K562 (cell line): ENCODE measurements at regions not wholly inside any gene's neighbourhood (a gene's known extent, or its start where the extent isn't known, plus 50 kb on each side); places are given as distances from the start of the nearest gene placed in this dataset.

ENCODE experiments used
- ATAC-seq: fragments of 200-7000 bp; cut with Tn5 transposase; 3 replicates; pipeline ENCODE4 v1.9.1; 2020; ENCODE audit warnings: moderate library complexity
- BruUV-seq: library from RNA; stranded (reverse); fragments of 400-500 nt; replicated peaks from 2 replicates; lab custom pipeline; 2021; lab: Mats Ljungman, UMichigan
- CTCF ChIA-PET: fragments of 300-600 bp; formaldehyde crosslinking; extraction: SDS; loops from one replicate; lab custom pipeline; 2021; ENCODE audit warnings: low intra/inter-chr PET ratio; lab: Yijun Ruan, JAX
- POLR2A ChIA-PET: fragments of 300-600, 350-650 bp; sonication (Branson Sonifier 250); formaldehyde crosslinking; extraction: SDS; loops from one replicate; lab custom pipeline; 2021; ENCODE audit warnings: antibody characterized with exemption, inconsistent platforms; lab: Yijun Ruan, JAX
- DNase-seq, 4 experiments: peaks; one replicate each; pipeline versions ENCODE4 v3.0.0 to v3.0.0-alpha.2; 2011 to 2018; ENCODE audit warnings: low spot score in 3 of 4, mixed read lengths in 3 of 4; ENCODE audit errors: extremely low read depth in 1 of 4
- FAIRE-seq: peaks from 2 replicates; lab custom pipeline; 2011; peaks lifted over from hg19 to GRCh38; lab: Jason Lieb, UNC
- H2AFZ ChIP-seq: 2 replicates; pipeline ENCODE4 v1.6.0; 2011; ENCODE audit warnings: low read depth, low read length, control low read depth, inconsistent platforms
- H3K27ac ChIP-seq: fragments of 200-600 bp; 3 replicates; pipeline ENCODE4 v1.8.0; 2011; ENCODE audit warnings: low read depth, mild to moderate bottlenecking, control low read depth, inconsistent platforms, low read length, moderate library complexity, mixed read lengths; ENCODE audit errors: extremely low read depth
- H3K27me3 ChIP-seq, 2 experiments: fragments of 300-600 bp in 1 of 2; 2 replicates in 1 of 2; 3 replicates in 1 of 2; pipeline versions ENCODE4 v1.6.0 to v1.8.0; 2011; ENCODE audit warnings: inconsistent platforms in 2 of 2, low read length in 2 of 2, mild to moderate bottlenecking in 1 of 2, mixed read lengths in 1 of 2, moderate library complexity in 1 of 2; ENCODE audit not compliant: control insufficient read depth in 2 of 2, insufficient read depth in 2 of 2
- H3K36me3 ChIP-seq: fragments of 300-600 bp; 3 replicates; pipeline ENCODE4 v1.8.0; 2011; ENCODE audit warnings: mild to moderate bottlenecking, low read length, inconsistent platforms; ENCODE audit not compliant: control insufficient read depth, insufficient read depth
- H3K4me1 ChIP-seq, 2 experiments: fragments of 200-600 bp in 1 of 2; replicated peaks in 1 of 2; 2 replicates in 1 of 2; 3 replicates in 1 of 2; pipeline versions ENCODE4 v1.5.1 to v1.8.0; 2011; ENCODE audit warnings: inconsistent platforms in 2 of 2, low read length in 2 of 2, mild to moderate bottlenecking in 1 of 2, mixed read lengths in 1 of 2, moderate library complexity in 1 of 2; ENCODE audit not compliant: control insufficient read depth in 2 of 2, insufficient read depth in 2 of 2
- H3K4me2 ChIP-seq: 2 replicates; pipeline ENCODE4 v1.6.1; 2011; ENCODE audit warnings: low read length, control low read depth, inconsistent platforms, mixed read lengths; ENCODE audit not compliant: insufficient read depth
- H3K4me3 ChIP-seq: fragments of 200-600 bp; sonication (generic), shearing (Covaris generic); 2 replicates; pipeline ENCODE4 v1.5.1; 2016; ENCODE audit warnings: control low read depth, inconsistent platforms
- H3K79me2 ChIP-seq: fragments of 200-600 bp; 3 replicates; pipeline ENCODE4 v1.8.0; 2011; ENCODE audit warnings: low read length, inconsistent platforms; ENCODE audit not compliant: control insufficient read depth, insufficient read depth
- H3K9ac ChIP-seq, 2 experiments: 2 replicates each; pipeline versions ENCODE4 v1.6.0 to v1.6.1; 2011; ENCODE audit warnings: low read depth in 2 of 2, low read length in 2 of 2, control low read depth in 1 of 2, inconsistent platforms in 1 of 2, mild to moderate bottlenecking in 1 of 2, mixed read lengths in 1 of 2; ENCODE audit not compliant: insufficient read depth in 1 of 2
- H3K9me1 ChIP-seq: one replicate; pipeline ENCODE4 v1.6.0; 2011; ENCODE audit warnings: inconsistent platforms, mild to moderate bottlenecking, low read length, moderate library complexity; ENCODE audit not compliant: control insufficient read depth, insufficient read depth
- H3K9me3 ChIP-seq: replicated peaks from 2 replicates; pipeline ENCODE4 v1.5.1; 2011; ENCODE audit warnings: low read depth, low read length, inconsistent platforms; ENCODE audit not compliant: control insufficient read depth, insufficient read depth
- H4K20me1 ChIP-seq: replicated peaks from 2 replicates; pipeline ENCODE4 v1.6.1; 2011; ENCODE audit warnings: low read length, inconsistent platforms, mixed read lengths; ENCODE audit not compliant: control insufficient read depth, insufficient read depth
- C11orf30 ChIP-seq: fragments of 450-650 bp; IDR thresholded peaks from 2 replicates; pipeline ENCODE4 v1.6.1; 2016; ENCODE audit warnings: low read depth, mild to moderate bottlenecking
- NCOR1 ChIP-seq: fragments of 450-650 bp; IDR thresholded peaks from 2 replicates; pipeline ENCODE4 v1.6.1; 2016; ENCODE audit warnings: mild to moderate bottlenecking, moderate library complexity
- NEUROD1 ChIP-seq: fragments of 150-350 bp; IDR thresholded peaks from 2 replicates; pipeline ENCODE4 v1.6.1; 2014; ENCODE audit warnings: borderline replicate concordance, low read length, low read depth; ENCODE audit not compliant: partially characterized antibody
- RBM34 ChIP-seq: fragments of 200-400 bp; formaldehyde crosslinking; IDR thresholded peaks from 2 replicates; pipeline ENCODE4 v1.6.1; 2018; ENCODE audit warnings: low read length, borderline replicate concordance; ENCODE audit not compliant: insufficient read depth
- RCOR1 ChIP-seq, 2 experiments: IDR thresholded peaks; 2 replicates each; pipeline ENCODE4 v1.6.1; 2012; ENCODE audit warnings: low read depth in 2 of 2, low read length in 2 of 2, borderline replicate concordance in 1 of 2, improper control_type of control experiment in 1 of 2
- ZNF263 ChIP-seq: sonication (generic); formaldehyde crosslinking; IDR thresholded peaks from 2 replicates; pipeline ENCODE4 v1.8.0; 2022; ENCODE audit warnings: mild to moderate bottlenecking, missing genetic modification reagents, borderline replicate concordance
- WGBS: fragments of 100-300 bp; shearing (Covaris generic); methylation state at CpG from one replicate; pipeline ENCODE4 v1.1.6; 2016; ENCODE audit warnings: low coverage, mixed read lengths; ENCODE audit not compliant: insufficient coverage; ENCODE audit errors: missing lambda C conversion rate; 5-methylcytosine and 5-hydroxymethylcytosine counted together
- in situ Hi-C: fragments of 300-500 bp; cut with MboI; formaldehyde crosslinking; loops from 4 replicates; pipeline ENCODE4 v1.15.0; 2018; ENCODE audit warnings: inconsistent platforms, mixed read lengths
- intact Hi-C: fragments of 100-400 bp; cut with micrococcal nuclease; formaldehyde crosslinking; loops from 2 replicates; pipeline ENCODE4 v1.14.2; 2022
- TF ChIP-seq, protein P1 (sequence below), 2 experiments: fragments of 450-650 bp; IDR thresholded peaks; 2 replicates each; pipeline ENCODE4 v1.6.1; 2016
- TF ChIP-seq, protein P2 (sequence below): fragments of 450-650 bp; IDR thresholded peaks from 2 replicates; pipeline ENCODE4 v1.6.1; 2016; ENCODE audit warnings: mild to moderate bottlenecking, moderate library complexity

DNA sequence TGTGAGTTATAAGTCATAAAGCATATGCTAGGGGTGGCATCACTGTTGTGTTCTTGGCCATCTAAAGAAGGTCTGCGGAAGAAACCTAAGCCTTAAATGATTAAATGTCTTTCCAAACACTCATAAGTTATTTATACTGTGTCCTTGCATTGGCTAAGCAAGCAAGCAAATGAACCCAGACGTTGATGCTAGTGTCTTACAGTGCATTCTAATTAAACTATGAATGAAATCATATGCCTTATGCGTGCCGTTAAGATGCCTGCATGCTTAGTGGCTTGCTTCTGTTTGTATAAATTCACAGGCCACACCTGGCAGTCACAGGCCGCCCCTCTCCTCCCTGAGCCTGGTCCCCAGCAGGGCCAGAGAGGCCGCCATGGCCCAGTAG is 49.9 kb downstream of the RIN2 start:
- no peak overlapping the region for H3K4me2 ChIP-seq
- no TSS peak for BruUV-seq
- no peaks in the 10 kb centered on the region for H3K36me3 ChIP-seq
- 0% methylated on average over 4 of the region's 6 CpGs for WGBS
- TF ChIP-seq C11orf30 (no peak), RBM34 (no peak), NEUROD1 (no peak), ZNF263 (CRISPR knock-in tag) (no peak), NCOR1 (no peak), RCOR1 (IDR thresholded peaks at IDR 0.05; ENCODE audit: borderline replicate concordance in 1 of 2, low read depth in 2 of 2, low read length in 2 of 2) (no peak)
- TF ChIP-seq, protein P1, sequence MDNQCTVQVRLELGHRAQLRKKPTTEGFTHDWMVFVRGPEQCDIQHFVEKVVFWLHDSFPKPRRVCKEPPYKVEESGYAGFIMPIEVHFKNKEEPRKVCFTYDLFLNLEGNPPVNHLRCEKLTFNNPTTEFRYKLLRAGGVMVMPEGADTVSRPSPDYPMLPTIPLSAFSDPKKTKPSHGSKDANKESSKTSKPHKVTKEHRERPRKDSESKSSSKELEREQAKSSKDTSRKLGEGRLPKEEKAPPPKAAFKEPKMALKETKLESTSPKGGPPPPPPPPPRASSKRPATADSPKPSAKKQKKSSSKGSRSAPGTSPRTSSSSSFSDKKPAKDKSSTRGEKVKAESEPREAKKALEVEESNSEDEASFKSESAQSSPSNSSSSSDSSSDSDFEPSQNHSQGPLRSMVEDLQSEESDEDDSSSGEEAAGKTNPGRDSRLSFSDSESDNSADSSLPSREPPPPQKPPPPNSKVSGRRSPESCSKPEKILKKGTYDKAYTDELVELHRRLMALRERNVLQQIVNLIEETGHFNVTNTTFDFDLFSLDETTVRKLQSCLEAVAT (IDR thresholded peaks at IDR 0.05): no peak
- TF ChIP-seq, protein P2, sequence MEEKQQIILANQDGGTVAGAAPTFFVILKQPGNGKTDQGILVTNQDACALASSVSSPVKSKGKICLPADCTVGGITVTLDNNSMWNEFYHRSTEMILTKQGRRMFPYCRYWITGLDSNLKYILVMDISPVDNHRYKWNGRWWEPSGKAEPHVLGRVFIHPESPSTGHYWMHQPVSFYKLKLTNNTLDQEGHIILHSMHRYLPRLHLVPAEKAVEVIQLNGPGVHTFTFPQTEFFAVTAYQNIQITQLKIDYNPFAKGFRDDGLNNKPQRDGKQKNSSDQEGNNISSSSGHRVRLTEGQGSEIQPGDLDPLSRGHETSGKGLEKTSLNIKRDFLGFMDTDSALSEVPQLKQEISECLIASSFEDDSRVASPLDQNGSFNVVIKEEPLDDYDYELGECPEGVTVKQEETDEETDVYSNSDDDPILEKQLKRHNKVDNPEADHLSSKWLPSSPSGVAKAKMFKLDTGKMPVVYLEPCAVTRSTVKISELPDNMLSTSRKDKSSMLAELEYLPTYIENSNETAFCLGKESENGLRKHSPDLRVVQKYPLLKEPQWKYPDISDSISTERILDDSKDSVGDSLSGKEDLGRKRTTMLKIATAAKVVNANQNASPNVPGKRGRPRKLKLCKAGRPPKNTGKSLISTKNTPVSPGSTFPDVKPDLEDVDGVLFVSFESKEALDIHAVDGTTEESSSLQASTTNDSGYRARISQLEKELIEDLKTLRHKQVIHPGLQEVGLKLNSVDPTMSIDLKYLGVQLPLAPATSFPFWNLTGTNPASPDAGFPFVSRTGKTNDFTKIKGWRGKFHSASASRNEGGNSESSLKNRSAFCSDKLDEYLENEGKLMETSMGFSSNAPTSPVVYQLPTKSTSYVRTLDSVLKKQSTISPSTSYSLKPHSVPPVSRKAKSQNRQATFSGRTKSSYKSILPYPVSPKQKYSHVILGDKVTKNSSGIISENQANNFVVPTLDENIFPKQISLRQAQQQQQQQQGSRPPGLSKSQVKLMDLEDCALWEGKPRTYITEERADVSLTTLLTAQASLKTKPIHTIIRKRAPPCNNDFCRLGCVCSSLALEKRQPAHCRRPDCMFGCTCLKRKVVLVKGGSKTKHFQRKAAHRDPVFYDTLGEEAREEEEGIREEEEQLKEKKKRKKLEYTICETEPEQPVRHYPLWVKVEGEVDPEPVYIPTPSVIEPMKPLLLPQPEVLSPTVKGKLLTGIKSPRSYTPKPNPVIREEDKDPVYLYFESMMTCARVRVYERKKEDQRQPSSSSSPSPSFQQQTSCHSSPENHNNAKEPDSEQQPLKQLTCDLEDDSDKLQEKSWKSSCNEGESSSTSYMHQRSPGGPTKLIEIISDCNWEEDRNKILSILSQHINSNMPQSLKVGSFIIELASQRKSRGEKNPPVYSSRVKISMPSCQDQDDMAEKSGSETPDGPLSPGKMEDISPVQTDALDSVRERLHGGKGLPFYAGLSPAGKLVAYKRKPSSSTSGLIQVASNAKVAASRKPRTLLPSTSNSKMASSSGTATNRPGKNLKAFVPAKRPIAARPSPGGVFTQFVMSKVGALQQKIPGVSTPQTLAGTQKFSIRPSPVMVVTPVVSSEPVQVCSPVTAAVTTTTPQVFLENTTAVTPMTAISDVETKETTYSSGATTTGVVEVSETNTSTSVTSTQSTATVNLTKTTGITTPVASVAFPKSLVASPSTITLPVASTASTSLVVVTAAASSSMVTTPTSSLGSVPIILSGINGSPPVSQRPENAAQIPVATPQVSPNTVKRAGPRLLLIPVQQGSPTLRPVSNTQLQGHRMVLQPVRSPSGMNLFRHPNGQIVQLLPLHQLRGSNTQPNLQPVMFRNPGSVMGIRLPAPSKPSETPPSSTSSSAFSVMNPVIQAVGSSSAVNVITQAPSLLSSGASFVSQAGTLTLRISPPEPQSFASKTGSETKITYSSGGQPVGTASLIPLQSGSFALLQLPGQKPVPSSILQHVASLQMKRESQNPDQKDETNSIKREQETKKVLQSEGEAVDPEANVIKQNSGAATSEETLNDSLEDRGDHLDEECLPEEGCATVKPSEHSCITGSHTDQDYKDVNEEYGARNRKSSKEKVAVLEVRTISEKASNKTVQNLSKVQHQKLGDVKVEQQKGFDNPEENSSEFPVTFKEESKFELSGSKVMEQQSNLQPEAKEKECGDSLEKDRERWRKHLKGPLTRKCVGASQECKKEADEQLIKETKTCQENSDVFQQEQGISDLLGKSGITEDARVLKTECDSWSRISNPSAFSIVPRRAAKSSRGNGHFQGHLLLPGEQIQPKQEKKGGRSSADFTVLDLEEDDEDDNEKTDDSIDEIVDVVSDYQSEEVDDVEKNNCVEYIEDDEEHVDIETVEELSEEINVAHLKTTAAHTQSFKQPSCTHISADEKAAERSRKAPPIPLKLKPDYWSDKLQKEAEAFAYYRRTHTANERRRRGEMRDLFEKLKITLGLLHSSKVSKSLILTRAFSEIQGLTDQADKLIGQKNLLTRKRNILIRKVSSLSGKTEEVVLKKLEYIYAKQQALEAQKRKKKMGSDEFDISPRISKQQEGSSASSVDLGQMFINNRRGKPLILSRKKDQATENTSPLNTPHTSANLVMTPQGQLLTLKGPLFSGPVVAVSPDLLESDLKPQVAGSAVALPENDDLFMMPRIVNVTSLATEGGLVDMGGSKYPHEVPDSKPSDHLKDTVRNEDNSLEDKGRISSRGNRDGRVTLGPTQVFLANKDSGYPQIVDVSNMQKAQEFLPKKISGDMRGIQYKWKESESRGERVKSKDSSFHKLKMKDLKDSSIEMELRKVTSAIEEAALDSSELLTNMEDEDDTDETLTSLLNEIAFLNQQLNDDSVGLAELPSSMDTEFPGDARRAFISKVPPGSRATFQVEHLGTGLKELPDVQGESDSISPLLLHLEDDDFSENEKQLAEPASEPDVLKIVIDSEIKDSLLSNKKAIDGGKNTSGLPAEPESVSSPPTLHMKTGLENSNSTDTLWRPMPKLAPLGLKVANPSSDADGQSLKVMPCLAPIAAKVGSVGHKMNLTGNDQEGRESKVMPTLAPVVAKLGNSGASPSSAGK: no peak
- no peaks in the 10 kb centered on the region for H3K9me1 ChIP-seq
- intact Hi-C loops (no loop called here), in situ Hi-C loops (no loop called here)
- no peaks in the 10 kb centered on the region for H3K79me2 ChIP-seq
- no peak overlapping the region for H2AFZ ChIP-seq
- FAIRE-seq (no peak), DNase-seq (no peak), ATAC-seq (no peak)
- no peak overlapping the region for H3K4me3 ChIP-seq
- ChIA-PET CTCF (no interaction called here), POLR2A (no interaction called here)
- H3K9ac ChIP-seq: no peak overlapping the region
- H3K27me3 ChIP-seq: no peaks in the 10 kb centered on the region; a peak in 1 of 5 replicates
- no peaks in the 10 kb centered on the region for H3K9me3 ChIP-seq
- no peak overlapping the region for H3K27ac ChIP-seq
- H3K4me1 ChIP-seq: no peaks in the 10 kb centered on the region
- no peaks in the 10 kb centered on the region for H4K20me1 ChIP-seq
